Activated CD8-positive, alpha-beta T cell treated with anti-CD3 and anti-CD28 coated beads for 36 hours (primary cell): ENCODE measurements at regions not wholly inside any gene's neighbourhood (a gene's known extent, or its start where the extent isn't known, plus 50 kb on each side); places are given as distances from the start of the nearest gene placed in this dataset.

Experiments used
- ATAC-seq: fragments of 200-7000 bp; cut with Tn5 transposase; one replicate; pipeline ENCODE4 v1.10.0; 2021; ENCODE audit warnings: mild to moderate bottlenecking, moderate library complexity
- CTCF ChIA-PET: fragments of 350-600 bp; sonication (Branson Sonifier 250); formaldehyde crosslinking; loops from one replicate; lab custom pipeline; 2021; ENCODE audit warnings: antibody characterized with exemption; lab: Charles Lee
- POLR2A ChIA-PET: fragments of 350-600 bp; sonication (Branson Sonifier 250); formaldehyde crosslinking; loops from one replicate; lab custom pipeline; 2021; ENCODE audit warnings: antibody characterized with exemption; lab: Charles Lee
- DNase-seq: peaks from one replicate; pipeline ENCODE4 v3.0.0-alpha.2; 2020
- H3K27ac Mint-ChIP-seq: one replicate; pipeline ENCODE4 v1.8.0; 2021; ENCODE audit warnings: mild to moderate bottlenecking, mixed read lengths
- H3K27me3 Mint-ChIP-seq: one replicate; pipeline ENCODE4 v1.8.0; 2021; ENCODE audit warnings: mixed read lengths
- H3K36me3 Mint-ChIP-seq: one replicate; pipeline ENCODE4 v1.8.0; 2021; ENCODE audit warnings: low read depth, mixed read lengths
- H3K4me1 Mint-ChIP-seq: one replicate; pipeline ENCODE4 v1.8.0; 2021; ENCODE audit warnings: low read depth, mixed read lengths
- H3K4me3 Mint-ChIP-seq: one replicate; pipeline ENCODE4 v1.8.0; 2021; ENCODE audit warnings: mild to moderate bottlenecking, moderate library complexity, mixed read lengths
- H3K9me3 Mint-ChIP-seq: one replicate; pipeline ENCODE4 v1.8.0; 2021; ENCODE audit warnings: mixed read lengths
- intact Hi-C: fragments of 100-400 bp; cut with micrococcal nuclease; formaldehyde crosslinking; loops from one replicate; pipeline ENCODE4 v1.10.0; 2022
- TF ChIP-seq, protein P1 (sequence below): fragments of 200-600 bp; IDR thresholded peaks from one replicate; pipeline ENCODE4 v1.8.0; 2022; ENCODE audit warnings: antibody characterized with exemption, mild to moderate bottlenecking

DNA sequence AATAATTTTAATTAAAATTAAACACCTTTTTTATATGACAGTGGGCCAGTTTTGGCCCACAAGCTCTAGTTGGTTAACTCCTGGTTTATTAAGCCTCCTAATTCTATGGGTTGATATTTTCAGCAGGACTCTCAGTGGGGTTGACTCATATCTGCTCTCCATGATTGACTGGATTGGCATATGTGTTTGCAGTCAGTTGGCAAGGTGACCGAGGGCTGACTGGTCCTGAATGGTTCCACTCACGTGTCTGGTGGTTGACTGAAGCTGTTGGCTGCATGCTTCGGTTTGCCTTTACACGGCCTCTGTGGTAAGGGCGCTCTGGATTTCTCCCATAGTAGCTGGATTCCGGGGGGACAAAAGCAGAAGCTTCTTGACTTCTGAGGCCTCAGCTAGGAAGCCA lies 65.3 kb upstream of the ZNF280D start:
- Mint-ChIP-seq H3K4me3 (no peak overlapping the region), H3K36me3 (no peaks in the 10 kb centered on the region), H3K4me1 (peaks cover 2% of the 10 kb centered on the region), H3K27ac (no peak overlapping the region), H3K9me3 (peaks cover 2% of the 10 kb centered on the region), H3K27me3 (peaks cover 2% of the 10 kb centered on the region)
- TF ChIP-seq, protein P1, sequence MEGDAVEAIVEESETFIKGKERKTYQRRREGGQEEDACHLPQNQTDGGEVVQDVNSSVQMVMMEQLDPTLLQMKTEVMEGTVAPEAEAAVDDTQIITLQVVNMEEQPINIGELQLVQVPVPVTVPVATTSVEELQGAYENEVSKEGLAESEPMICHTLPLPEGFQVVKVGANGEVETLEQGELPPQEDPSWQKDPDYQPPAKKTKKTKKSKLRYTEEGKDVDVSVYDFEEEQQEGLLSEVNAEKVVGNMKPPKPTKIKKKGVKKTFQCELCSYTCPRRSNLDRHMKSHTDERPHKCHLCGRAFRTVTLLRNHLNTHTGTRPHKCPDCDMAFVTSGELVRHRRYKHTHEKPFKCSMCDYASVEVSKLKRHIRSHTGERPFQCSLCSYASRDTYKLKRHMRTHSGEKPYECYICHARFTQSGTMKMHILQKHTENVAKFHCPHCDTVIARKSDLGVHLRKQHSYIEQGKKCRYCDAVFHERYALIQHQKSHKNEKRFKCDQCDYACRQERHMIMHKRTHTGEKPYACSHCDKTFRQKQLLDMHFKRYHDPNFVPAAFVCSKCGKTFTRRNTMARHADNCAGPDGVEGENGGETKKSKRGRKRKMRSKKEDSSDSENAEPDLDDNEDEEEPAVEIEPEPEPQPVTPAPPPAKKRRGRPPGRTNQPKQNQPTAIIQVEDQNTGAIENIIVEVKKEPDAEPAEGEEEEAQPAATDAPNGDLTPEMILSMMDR, result no peak
- ATAC-seq (peak; percentile 53), DNase-seq (peak; percentile 49)
- CTCF ChIA-PET, result no interaction called here
- intact Hi-C loops, result no loop called here
- POLR2A ChIA-PET, result no interaction called here

DNA sequence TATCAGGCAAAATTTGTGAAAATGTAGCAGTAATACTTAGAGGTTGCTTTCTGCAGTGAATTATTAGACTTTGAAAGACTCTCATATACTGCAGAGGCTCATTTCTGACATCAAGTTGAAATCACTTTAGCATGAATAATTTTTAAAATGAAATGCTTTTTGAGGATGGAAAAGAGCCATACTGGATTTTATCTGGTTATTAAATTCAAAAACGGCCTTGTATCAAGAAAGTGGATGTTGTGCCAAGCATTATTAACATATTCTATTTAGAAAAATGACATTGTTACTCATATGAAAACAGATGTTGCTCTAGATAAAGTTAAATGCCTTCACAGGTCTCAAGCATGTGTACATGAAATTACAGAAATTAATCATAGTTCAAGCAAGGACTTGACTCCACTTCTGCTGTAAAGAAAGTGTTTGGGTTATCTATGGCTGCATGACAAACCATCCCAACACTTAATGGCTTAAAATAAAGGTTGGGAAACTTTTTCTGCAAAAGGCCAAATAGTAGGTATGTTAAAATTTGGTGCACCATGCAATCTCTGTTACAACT lies 64.5 kb upstream of the ZNF280D start:
- ChIA-PET POLR2A (no interaction called here), CTCF (no interaction called here)
- TF ChIP-seq, protein P1, result no peak
- peaks cover 8% of the 10 kb centered on the region for H3K9me3 Mint-ChIP-seq
- no peak overlapping the region for H3K4me3 Mint-ChIP-seq
- intact Hi-C loops, result no loop called here
- no peaks in the 10 kb centered on the region for H3K36me3 Mint-ChIP-seq
- H3K27ac Mint-ChIP-seq, result no peak overlapping the region
- DNase-seq (no peak), ATAC-seq (no peak)
- H3K27me3 Mint-ChIP-seq, result peaks cover 2% of the 10 kb centered on the region
- peaks cover 2% of the 10 kb centered on the region for H3K4me1 Mint-ChIP-seq

- TF ChIP-seq, protein P1, result no peak
- peaks cover 1% of the 10 kb centered on the region for H3K36me3 Mint-ChIP-seq
- peaks cover 2% of the 10 kb centered on the region for H3K4me1 Mint-ChIP-seq
- H3K27ac Mint-ChIP-seq, result no peak overlapping the region
- ChIA-PET POLR2A (no interaction called here), CTCF (no interaction called here)
- intact Hi-C loops, result no loop called here
- H3K27me3 Mint-ChIP-seq, result no peaks in the 10 kb centered on the region
- no peak for ATAC-seq
- no peak overlapping the region for H3K4me3 Mint-ChIP-seq
- H3K9me3 Mint-ChIP-seq, result peaks cover 11% of the 10 kb centered on the region
- DNase-seq, result no peak
Observed at GRCh38 chr15:56795502-56795901, 62.2 kb upstream of the ZNF280D start.

- Mint-ChIP-seq H3K36me3 (peaks cover 1% of the 10 kb centered on the region), H3K4me3 (no peak overlapping the region), H3K27me3 (no peaks in the 10 kb centered on the region), H3K4me1 (peaks cover 2% of the 10 kb centered on the region), H3K9me3 (peaks cover 12% of the 10 kb centered on the region), H3K27ac (no peak overlapping the region)
- ATAC-seq (no peak), DNase-seq (no peak)
- TF ChIP-seq, protein P1, result no peak
- intact Hi-C loops, result no loop called here
- ChIA-PET POLR2A (no interaction called here), CTCF (no interaction called here)
Observed at GRCh38 chr15:56794553-56795329, 61.4 kb upstream of the ZNF280D start.

DNA sequence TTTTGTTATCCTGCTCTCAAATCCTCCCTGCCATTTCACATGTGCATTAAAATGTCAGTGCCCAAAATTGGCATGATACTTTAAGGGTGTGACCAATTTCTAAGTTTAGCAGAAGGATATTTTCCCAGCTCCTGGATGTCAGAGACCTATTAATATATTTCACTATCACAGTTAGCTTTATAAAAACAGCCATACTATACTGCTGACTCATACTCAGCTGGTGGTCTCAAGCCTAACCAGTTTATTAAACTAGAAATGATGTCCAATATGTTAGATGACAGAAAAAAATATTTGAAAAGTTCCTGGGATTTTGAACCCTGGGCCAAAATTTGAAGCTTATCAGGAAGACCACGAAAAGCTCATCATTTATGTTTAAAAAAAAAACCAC lies 60.9 kb upstream of the ZNF280D start:
- ChIA-PET CTCF (no interaction called here), POLR2A (no interaction called here)
- no peak for ATAC-seq

More for the DNA sequence above, 60.9 kb upstream of the ZNF280D start:
- intact Hi-C loops, result no loop called here
- Mint-ChIP-seq H3K4me1 (peaks cover 2% of the 10 kb centered on the region), H3K27ac (no peak overlapping the region), H3K27me3 (no peaks in the 10 kb centered on the region), H3K4me3 (no peak overlapping the region), H3K36me3 (peaks cover 1% of the 10 kb centered on the region), H3K9me3 (peaks cover 14% of the 10 kb centered on the region)
- DNase-seq, result no peak
- TF ChIP-seq, protein P1, result no peak
